ENCODE measurements at regions not wholly inside any gene's neighbourhood (a gene's known extent, or its start where the extent isn't known, plus 50 kb on each side); places are given as distances from the start of the nearest gene placed in this dataset.

GRCh38 chr1:216916890-216917438 lies 193.7 kb upstream of the ESRRG start:
- TF ChIP-seq, protein P1, sequence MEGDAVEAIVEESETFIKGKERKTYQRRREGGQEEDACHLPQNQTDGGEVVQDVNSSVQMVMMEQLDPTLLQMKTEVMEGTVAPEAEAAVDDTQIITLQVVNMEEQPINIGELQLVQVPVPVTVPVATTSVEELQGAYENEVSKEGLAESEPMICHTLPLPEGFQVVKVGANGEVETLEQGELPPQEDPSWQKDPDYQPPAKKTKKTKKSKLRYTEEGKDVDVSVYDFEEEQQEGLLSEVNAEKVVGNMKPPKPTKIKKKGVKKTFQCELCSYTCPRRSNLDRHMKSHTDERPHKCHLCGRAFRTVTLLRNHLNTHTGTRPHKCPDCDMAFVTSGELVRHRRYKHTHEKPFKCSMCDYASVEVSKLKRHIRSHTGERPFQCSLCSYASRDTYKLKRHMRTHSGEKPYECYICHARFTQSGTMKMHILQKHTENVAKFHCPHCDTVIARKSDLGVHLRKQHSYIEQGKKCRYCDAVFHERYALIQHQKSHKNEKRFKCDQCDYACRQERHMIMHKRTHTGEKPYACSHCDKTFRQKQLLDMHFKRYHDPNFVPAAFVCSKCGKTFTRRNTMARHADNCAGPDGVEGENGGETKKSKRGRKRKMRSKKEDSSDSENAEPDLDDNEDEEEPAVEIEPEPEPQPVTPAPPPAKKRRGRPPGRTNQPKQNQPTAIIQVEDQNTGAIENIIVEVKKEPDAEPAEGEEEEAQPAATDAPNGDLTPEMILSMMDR (IDR thresholded peaks at IDR 0.05; ENCODE audit: low read depth, low read length, poor library complexity, severe bottlenecking): no peak
- TF ChIP-seq EZH2phosphoT487 (IDR thresholded peaks at IDR 0.05; ENCODE audit: borderline replicate concordance, low read length): no peak

All from DOHH2 (cell line).